Superior temporal gyrus (tissue), 1 donor: ENCODE measurements at regions not wholly inside any gene's neighbourhood (a gene's known extent, or its start where the extent isn't known, plus 50 kb on each side); places are given as distances from the start of the nearest gene placed in this dataset.

Source experiments
- DNase-seq: peaks from one replicate; pipeline ENCODE4 v3.0.0-alpha.2; 2016; ENCODE audit errors: extremely low spot score

DNA sequence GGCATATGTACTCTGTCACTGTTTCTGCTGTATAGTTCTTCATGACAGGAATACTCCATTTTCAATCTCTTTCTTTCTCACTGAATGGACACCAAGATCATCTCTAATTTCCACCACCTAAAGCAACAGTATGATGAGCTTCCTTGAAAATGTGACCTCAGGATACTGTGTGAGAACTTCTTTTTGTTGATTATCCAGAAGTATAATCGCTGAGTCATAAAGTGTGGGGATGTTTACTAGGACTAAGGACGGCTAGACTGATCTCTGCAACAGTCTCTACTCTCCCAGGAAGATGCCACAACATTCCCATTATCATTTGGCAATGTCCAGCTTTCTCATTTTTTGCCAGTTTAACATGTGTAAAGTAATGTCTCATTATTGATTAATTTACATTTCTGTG is 70.3 kb downstream of the TNFSF18 start:
- DNase-seq, result no peak

DNA sequence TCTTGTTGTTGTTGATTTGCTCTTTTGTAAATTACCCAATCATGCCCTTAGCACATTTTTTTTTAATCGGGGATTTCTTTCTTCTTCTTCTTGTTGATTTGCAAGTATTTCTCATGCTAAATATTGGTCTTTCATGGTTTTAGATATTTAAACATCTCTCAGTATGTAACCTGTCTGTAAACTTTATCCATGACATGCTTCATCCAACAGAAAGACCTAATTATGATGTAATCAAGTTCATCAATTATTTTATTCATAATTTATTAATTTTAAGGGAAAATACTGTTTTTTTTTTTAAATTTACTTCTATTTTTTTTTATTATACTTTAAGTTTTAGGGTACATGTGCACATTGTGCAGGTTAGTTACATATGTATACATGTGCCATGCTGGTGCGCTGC is 69.8 kb downstream of the TNFSF18 start:
- no peak for DNase-seq
